ENCODE measurements at regions not wholly inside any gene's neighbourhood (a gene's known extent, or its start where the extent isn't known, plus 50 kb on each side); places are given as distances from the start of the nearest gene placed in this dataset.
"Not testable (repeated sequence)": the region's sequence is repeated elsewhere in the genome, so short reads cannot be mapped to it uniquely, and the experiment has no call there.

DNA sequence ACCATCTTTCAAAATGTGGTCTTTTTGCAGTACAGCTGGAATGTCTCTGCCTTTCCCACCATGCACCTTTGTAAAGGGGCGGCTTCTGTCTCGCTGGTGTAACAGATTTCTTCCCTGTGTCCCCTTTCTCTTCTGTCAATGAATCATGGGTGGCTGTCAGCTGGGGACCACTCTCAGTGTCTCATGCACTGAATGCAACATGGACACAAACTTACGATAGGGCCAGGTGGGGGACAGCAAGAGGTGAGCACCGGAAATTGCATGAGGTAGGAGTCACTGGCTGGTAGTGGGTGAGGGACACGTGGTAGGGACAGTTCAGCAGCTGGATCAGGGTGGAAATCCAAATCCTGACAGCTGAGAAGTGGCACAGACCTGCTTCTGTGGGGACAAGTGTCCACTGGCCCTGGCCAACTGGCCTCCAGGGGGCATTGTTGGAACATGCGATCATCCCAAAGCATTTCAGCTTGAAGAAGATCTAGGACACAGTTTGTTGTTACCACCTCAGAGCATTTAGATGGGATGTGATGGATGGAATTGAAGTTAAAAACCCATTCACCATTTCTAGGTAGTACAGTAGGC, 1383.5 kb downstream of the CDH12 start:
- TF ChIP-seq, protein P1, sequence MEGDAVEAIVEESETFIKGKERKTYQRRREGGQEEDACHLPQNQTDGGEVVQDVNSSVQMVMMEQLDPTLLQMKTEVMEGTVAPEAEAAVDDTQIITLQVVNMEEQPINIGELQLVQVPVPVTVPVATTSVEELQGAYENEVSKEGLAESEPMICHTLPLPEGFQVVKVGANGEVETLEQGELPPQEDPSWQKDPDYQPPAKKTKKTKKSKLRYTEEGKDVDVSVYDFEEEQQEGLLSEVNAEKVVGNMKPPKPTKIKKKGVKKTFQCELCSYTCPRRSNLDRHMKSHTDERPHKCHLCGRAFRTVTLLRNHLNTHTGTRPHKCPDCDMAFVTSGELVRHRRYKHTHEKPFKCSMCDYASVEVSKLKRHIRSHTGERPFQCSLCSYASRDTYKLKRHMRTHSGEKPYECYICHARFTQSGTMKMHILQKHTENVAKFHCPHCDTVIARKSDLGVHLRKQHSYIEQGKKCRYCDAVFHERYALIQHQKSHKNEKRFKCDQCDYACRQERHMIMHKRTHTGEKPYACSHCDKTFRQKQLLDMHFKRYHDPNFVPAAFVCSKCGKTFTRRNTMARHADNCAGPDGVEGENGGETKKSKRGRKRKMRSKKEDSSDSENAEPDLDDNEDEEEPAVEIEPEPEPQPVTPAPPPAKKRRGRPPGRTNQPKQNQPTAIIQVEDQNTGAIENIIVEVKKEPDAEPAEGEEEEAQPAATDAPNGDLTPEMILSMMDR (IDR thresholded peaks at IDR 0.05; ENCODE audit: insufficient read depth, low read depth, low read length), result peak; percentile 33
- TF ChIP-seq EZH2 (IDR thresholded peaks at IDR 0.05; ENCODE audit: insufficient read depth, low read length), result not testable (repeated sequence)
